Stimulated activated CD8-positive, alpha-beta memory T cell treated with anti-CD3 and anti-CD28 coated beads, Interleukin-12 subunit alpha, Interleukin-12 subunit beta, amount 100 ng/mL, for 24 hours (primary cell): ENCODE measurements at regions not wholly inside any gene's neighbourhood (a gene's known extent, or its start where the extent isn't known, plus 50 kb on each side); places are given as distances from the start of the nearest gene placed in this dataset.
"Not testable (repeated sequence)": the region's sequence is repeated elsewhere in the genome, so short reads cannot be mapped to it uniquely, and the experiment has no call there.

Source experiments
- DNase-seq: peaks from one replicate; pipeline ENCODE4 v3.0.0-alpha.2; 2020; ENCODE audit errors: extremely low read depth

DNA sequence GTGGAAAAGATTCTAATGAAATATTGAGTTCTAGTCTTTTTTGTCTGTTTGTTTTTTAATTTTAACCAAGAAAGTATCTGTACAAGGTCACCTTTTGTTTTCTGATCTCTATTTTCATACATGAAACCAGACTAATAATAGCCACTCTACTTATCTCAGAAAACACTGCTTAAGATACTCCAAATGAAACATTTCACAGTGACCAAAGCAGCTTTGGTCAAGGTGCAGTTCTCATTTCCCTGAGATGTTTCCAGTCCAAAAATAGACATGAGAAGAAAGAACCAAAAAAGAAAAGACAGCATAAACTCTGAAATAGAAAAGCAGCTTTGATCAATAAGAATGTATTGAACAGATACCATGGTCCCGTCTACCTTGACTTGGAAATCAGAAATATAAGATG, 782.8 kb downstream of the RAB28 start:
- DNase-seq: no peak

DNA sequence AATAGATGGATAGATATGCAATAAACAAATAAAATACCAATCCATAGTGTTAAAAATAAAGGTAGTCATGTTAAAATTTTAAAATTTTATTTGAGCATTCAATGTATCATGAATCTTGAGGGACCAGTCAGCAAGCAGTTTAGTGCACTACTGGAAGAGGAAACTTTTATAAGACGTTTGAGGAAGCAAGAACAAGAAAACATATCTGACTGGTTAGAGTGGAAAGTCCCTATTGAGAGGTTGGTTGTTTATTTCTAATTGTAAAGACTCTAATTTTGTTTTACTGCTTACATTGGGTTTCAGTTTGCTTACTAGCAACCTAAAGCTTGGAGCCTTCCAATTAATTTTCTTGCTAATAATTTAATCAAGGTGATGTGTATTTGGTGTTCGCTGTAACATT, 786.2 kb downstream of the RAB28 start:
- DNase-seq: no peak

- no peak for DNase-seq
These were observed 791.3 kb downstream of the RAB28 start for GRCh38 chr4:12692815-12693214.

DNA sequence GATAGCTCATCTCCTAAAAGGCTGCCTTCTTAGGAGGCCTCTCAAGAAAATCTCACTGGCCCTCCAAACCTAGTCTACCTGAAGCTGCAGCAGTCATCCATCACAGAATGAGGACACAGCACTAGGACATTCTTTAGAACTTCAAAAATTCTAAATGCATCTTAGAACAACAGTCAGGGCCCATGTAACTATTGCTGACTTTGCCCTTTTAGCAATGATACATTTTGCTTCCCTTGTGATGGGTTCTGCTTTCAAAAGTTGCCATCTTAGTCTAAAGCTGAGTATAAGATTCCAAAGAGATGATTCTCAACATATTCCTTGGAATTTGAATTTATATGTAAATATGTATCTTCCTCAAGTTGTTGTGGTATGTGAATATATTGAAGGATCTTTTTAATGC, 793.0 kb downstream of the RAB28 start:
- no peak for DNase-seq

- no peak for DNase-seq
These were observed 794.7 kb downstream of the RAB28 start for GRCh38 chr4:12689457-12689856.

DNA sequence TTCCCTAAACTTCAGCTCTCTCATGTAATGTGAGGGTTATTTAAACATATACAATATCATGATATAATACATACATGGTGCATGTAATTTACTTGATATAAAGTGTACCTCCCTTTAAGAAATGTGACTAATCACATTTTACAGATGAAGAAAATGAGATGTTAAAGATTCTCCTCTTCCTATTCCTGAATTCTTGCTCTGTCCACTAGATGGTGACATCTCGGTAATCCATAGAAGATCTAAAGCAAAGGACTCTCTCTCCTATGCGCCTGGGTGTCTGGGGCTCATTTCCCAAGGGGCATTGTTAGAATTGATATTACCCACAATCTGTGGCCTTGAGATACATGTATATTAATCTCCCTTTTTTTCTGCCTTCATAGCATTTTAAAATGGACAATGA, 804.9 kb downstream of the RAB28 start:
- no peak for DNase-seq

DNA sequence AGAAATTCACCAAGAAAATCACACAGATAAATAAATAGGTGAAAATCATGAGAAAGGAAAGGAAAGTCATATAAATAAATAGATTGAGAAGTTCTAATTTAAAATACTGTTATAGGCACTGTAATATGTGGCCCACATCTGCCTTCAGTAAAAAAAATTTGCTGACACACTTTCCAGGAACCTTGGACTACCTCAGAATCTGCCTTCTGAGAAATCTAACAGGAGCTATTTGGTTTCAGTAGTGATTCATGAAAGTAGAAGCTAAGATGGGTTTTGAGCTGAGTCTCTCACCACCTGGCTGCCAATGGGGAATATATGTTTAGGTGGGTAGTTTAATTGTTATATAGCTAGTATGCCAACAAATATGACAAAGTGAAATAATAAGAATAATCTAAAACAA, 810.0 kb downstream of the RAB28 start:
- no peak for DNase-seq

DNA sequence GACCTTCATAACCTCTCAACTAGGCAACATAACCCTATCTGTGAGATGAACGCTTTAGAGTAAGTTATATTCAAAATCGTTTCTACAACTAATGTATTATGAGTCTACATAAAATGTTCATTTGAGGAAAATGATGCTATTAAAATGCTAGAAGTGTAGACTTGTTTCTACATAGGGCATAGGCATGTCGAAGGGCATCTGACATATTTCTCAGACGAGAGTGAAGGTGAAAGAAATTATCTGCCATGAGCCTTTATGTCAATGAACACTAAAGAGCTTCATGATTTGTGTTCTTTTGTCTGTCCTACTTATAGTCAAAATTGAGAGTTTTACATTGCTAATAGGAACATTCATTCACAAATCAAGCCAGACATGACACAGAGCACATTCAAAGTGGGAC, 811.8 kb downstream of the RAB28 start:
- no peak for DNase-seq

DNA sequence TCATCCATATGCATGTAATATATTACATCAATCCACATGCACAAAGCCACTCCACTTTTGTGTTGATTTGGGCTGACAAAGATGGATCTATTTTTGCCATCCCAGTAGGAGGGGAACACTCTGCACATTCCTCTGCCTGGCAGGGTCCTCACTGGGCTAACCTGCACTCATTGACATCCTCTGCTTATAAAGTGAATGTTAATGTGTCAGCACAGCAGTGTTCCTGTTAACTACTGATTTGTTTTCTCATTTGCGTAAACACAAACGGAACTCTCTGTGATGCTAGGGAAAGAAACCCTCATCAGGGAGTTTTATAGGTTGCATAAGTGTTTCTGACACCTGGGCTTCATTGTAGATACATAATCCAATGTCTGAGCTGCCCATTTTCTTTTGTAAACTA, 826.0 kb downstream of the RAB28 start:
- DNase-seq: no peak

- DNase-seq: no peak
These were observed 832.3 kb downstream of the RAB28 start for GRCh38 chr4:12651876-12652275.

DNA sequence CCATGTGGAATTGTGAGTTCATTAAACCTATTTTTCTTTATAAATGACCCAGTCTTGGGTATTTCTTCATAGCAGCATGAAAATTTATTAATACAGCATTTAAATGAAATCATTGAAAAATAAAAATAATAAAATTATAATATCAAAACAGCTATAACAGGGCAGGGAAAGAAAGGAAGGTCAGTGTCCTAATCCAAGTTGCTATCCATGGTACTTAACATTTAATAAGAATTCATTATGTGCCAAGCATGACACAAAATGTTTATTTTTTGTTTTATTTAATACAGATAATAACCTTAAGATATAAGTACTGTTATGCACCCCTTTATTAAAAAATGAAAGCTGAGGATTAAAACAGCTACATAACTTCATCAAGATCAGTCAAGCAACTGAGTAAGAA, 838.4 kb downstream of the RAB28 start:
- no peak for DNase-seq

GRCh38 chr4:12644261-12644660, 839.9 kb downstream of the RAB28 start:
- DNase-seq: no peak

DNA sequence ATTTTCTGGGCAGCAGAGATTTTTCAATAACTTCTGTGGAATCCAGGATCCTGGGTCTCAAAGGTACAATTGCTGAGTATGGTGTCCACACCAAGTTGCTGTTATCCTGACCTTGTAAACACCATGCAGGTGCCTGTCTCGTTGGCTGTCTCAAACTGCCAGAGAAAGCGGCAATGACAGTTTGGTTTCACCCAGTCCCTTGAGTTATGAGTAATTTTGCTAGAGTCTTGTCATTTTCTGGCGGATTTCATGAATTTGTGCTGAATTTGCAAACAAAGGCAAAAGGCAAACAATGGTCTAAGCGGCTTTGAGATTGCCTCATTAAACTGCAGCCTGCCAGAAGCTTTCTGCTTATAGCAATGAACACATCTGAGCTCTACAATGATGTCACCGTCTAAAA, 847.9 kb downstream of the RAB28 start:
- DNase-seq: no peak

DNA sequence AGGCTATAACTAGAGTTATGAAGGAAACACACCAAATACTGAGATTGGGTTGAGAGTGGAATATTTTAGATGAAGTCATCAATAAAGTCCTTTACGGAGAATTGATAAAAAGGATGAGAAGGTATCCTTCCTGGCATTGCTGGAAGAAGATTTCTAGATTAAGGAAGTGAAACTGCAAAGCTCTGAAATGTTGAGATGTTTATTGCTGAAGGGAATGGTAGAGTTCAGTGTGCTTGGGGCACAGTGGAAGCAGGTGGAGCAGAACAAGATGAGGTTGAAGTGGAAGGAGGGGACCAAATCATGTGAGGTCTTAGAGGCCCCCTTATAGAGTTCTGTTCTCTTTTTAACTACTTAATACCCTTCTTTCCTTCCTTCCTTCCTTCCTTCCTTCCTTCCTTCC, 848.5 kb downstream of the RAB28 start:
- no peak for DNase-seq

DNA sequence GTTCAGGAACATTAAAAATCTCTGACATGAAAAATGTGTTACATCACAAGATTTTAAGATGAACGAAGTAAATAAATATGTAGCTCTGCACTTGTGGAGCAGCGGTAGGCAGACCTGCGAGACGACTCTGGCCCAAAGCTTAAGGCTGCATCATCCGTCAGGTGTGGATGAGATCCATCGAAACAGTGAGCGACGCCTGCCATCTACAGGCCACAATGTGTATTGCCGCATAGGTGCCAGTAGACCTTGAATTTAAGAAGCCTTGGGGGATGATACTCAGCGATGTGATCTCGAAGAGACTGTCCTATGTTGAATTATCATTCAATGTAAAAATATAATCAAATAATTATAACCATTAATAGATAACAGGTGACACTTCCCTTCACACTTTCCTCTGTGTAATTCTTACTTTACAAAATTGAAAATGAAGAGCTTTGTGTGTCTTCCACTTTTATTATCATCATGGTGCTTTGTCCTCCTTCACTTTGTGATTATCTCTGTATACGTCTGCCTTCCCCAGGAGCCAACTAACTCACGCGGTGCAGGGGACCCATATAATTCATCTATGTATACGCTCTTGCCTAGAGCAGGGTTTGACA, 851.0 kb downstream of the RAB28 start:
- peak; percentile 28 for DNase-seq

DNA sequence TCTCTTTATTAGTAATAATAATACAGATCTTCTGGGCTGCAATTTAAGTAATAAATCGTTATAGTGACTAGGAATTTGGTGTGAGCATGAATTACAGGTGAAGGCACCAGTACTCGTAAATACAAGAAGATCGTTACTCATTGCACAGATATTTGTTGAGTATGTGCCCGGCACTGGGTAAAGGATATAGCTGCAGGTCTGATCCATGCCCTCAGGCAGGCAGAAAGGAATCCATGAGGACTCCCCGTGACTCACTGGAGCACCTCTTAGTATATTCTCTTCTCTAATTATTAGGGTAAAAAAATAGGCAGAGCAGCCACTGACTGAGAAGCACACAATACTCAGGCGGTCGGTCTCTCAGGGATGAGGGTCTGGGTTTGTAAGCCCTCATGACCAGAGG, 868.3 kb downstream of the RAB28 start:
- DNase-seq: no peak

GRCh38 chr4:12612876-12613275, 871.3 kb downstream of the RAB28 start:
- DNase-seq: no peak

GRCh38 chr4:12609212-12609875, 874.8 kb downstream of the RAB28 start:
- DNase-seq: not testable (repeated sequence)

GRCh38 chr4:12595986-12596385, 888.2 kb downstream of the RAB28 start:
- DNase-seq: no peak

- DNase-seq: no peak
These were observed 888.7 kb downstream of the RAB28 start for GRCh38 chr4:12595489-12595888.

- no peak for DNase-seq
These were observed 895.6 kb downstream of the RAB28 start for GRCh38 chr4:12588582-12588981.

- no peak for DNase-seq
These were observed 897.7 kb downstream of the RAB28 start for GRCh38 chr4:12586242-12587006.
